ENCODE measurements at regions not wholly inside any gene's neighbourhood (a gene's known extent, or its start where the extent isn't known, plus 50 kb on each side); places are given as distances from the start of the nearest gene placed in this dataset.

- TF ChIP-seq EZH2phosphoT487 (IDR thresholded peaks at IDR 0.05; ENCODE audit: low read depth) (no peak), CTCF (IDR thresholded peaks at IDR 0.05; ENCODE audit: low read depth, low read length) (no peak)
Measured at GRCh38 chr6:93819189-93819588, 399.8 kb upstream of the EPHA7 start.

Measured in OCI-LY3 (cell line).